ENCODE measurements at regions not wholly inside any gene's neighbourhood (a gene's known extent, or its start where the extent isn't known, plus 50 kb on each side); places are given as distances from the start of the nearest gene placed in this dataset.

GRCh38 chr6:134394905-134395304 is 77.0 kb upstream of the SGK1 start:
- no peak for TF ChIP-seq EZH2phosphoT487 (IDR thresholded peaks at IDR 0.05)
- no peak for TF ChIP-seq CTCF (IDR thresholded peaks at IDR 0.05)

Data from neural progenitor cell (in vitro differentiated cells).